T-helper 2 cell treated with Interferon-gamma antibody and Interleukin-4, amounts not matched to agents 100 ng/mL and 5 ng/mL, for 36 hours (primary cell): ENCODE measurements at regions not wholly inside any gene's neighbourhood (a gene's known extent, or its start where the extent isn't known, plus 50 kb on each side); places are given as distances from the start of the nearest gene placed in this dataset.

ENCODE experiments used
- intact Hi-C: fragments of 100-400 bp; cut with micrococcal nuclease; formaldehyde crosslinking; loops from one replicate; pipeline ENCODE4 v1.15.1; 2023

DNA sequence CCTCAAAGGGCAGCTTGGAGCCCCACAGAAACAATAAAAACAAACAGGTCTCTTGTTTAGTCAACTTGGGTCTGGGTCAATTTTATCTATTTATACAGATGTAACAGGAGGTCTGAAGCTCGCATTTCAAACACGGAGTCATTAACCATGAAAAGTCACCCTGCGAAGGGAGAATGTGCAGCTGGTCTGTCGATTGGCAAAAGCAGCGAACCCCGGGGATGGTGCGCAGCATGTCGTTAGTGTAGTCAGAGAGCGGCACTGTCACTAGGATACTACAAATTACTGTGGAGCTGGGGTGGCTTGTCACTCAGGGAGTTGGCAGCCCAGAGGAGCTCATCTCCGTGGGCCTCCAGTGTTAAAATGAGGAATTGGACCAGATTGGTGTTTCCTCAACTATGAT lies 190.4 kb upstream of the ARG1 start:
- intact Hi-C loops = no loop called here

DNA sequence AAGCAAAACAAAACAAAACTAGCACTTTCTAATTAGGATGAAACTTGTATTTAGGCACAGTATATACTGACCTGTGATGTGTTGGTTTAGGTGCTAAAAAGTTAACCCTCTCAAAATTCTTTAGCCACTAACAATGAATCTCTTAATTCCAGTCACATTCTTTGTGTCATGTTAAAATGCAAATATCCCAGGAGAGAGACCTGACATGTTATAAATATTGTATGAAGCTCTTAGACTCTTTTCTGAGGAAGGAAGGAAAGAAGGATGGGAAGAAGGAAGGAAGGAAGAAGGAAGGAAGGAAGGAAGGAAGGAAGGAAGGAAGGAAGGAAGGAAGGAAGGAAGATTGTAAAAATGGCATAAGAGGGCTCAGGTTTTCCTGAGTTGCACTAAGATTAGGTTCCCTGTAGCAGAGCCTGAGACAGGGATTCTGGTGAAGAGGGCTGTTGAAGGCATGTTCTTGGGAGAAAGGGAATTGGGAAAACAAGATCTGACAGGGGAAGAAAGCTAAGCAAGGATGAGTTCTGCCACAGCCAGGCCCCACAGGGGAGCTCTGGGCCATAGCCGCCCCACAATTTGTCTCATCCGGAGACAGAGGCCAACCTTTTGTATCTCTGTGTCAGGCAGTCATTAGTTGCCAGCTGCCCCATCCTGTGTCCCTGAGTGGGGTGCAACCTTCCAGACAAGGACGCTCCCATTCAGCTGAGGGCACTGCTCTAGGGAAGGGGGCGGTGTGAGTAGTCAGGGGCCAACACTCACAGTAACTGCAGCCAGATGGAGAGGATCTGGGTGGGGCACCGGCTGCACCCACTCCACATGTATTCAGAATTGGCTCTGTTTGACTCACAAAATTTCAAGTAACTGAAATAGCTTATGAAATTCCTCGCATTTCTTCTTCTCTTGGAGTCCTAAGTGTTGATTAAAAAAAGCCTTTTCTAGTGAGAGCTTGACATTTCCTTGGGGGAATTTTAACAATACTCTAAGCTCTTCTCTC lies 189.3 kb upstream of the ARG1 start:
- intact Hi-C loops = no loop called here

DNA sequence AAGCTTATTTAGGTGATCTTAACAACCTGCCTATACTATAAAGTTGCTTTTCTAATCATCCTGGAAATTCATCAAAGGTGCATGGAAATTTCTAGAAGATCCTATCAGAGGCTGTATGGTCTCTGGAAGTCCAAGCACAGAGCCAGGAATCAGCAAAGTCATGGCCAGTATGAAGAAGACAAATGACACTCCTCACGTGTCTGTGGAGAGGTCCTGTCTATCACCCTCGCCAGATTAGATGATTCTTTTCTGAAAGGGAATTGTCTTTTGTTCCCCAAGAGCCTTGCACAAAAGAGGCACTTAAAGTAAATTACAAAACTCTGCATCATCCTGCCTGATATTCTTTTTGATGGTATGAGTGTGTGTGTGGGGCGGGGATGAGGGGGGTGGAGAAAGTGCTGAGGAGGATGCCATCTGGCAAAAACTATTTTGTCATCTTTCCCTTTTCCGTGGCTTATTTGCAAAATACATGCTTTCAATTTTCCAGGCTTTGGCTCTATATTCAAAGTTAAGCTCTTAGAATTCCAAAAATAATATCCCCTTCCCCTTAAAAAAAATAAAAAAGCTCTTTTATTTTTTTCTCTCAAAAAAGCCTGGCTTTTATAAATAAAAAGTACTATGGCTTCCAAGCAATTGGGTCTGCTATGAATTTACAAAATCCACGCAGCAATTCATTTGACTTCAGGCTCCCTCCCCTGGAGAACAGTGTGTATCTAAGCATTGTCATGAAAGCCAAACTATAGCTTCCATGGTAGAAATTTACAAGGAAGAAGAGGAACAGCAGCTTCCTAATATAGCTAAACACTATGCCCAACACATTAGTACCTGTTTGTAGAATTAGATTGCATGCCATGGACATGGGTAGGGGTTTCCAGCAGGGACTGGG lies 185.2 kb upstream of the ARG1 start:
- intact Hi-C loops = no loop called here

DNA sequence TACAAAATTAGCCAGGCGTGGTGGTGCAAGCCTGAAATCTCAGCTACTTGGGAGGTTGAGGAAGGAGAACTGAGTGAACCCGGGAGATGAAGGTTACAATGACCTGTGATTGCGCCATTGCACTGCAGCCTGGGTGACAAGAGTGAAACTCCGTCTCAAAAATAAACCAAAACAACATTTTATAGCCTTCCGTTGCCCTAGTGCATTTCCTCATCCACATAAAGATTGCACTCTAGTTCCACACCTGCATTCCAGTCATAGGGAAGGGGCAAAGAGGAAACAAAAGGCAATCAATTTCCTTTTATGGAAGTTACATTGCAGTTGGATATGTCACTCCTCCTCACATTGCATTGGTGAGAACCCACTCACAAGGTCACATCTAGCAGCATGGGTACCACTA lies 182.7 kb upstream of the ARG1 start:
- intact Hi-C loops = no loop called here

DNA sequence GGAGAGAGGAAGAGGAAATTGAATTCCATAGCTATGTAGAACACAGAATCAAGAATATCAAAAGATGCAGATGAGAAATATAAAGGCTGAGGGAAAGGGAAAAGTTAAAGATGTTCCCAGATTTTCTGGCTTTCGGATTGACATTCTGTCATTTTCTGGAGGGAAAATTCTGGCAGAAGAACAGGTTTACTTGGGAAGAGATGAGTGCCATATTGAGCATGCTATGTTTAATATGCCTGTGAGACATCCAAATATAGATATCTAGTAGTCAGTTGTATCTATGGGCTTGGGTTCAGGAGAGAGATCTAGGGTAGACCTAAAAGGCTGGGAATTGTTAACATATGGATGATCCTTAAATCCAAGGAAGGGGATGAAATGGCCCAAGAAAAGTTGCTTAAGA lies 181.9 kb upstream of the ARG1 start:
- intact Hi-C loops = no loop called here

DNA sequence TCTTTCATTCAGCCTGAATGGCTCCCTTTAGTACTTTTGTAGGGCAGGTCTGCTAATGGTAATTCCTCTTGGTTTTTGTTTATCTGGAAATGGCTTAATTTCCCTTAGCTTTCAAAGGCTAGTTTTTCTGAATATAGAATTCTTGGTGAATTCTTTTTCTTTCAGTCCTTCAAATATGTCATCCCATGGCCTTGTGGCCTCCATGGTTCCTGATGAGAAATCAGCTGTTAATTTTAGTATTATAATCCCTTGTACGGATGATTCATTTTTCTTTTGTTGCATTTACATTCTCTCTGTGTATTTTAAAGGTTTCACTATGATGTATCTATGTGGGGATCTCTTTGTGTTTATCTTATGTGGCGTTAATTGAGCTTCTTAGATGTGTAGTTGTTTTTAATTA lies 179.6 kb upstream of the ARG1 start:
- intact Hi-C loops = no loop called here

DNA sequence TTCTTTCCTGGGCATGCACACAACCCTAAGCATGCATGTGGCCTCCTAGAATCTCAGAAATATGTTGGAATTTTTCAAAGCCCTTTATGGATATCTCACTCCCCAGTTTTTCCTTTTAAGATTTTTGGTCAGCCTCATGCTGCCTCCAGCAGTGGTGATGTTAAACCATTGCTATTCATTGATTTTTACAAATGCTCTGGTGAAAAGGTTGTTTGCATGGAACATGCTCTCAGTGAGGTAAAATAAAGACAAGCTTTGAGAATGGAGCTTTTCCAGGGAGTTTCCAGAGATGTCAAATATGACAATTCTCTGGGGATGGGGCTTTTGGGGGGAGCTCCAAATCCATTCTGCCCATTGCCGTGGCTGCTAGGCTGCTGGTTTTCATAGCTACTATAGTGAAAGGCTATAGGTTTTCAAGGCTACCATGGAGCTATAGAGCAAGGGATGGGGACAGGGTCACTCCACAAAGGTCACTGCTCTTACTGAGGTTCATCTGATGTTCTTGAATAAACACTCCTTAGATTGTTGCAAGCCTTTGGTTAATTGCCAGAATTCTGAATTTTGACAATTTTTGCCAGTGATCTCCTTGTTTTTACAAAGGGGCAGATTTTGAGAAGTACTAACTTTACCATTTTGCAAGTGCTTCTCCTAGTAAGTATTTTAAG lies 178.1 kb upstream of the ARG1 start:
- intact Hi-C loops = no loop called here

DNA sequence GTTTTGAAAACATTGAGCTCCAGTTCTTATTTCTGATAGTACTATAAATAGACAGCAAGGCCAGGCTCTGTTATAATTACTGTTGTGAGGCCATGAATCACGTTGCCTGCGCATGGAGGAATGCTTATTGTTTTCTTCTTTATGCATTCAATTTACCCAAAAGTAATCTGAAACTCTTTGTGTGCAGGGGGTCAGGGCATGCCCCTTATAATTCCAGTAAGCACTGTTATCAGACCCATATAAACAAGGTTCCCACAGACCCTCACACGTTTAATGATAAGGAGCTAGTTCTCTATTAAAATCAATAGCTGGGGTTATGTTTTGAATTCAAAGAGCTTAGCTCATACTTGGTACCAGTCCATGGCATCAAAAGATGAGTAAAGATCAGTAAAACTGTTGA lies 174.8 kb upstream of the ARG1 start:
- intact Hi-C loops = no loop called here

DNA sequence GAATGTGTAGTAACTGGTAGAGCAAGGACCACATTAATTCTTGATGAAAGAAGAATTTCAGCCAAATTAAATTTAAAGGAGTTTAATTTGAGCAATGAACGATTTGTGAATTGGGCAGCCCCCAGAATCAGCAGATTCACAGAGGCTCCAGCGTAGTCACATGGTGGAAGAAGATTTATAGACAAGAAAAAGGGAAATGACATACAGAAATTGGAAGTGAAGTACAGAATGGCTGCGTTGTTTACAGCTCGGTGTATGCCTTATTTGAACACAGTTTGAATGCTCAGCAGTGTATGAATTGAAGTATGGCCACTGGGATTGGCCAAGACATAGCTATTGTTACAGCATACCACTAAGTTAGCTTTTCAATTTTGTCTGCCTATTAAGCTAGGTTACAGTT lies 173.6 kb upstream of the ARG1 start:
- intact Hi-C loops = no loop called here

DNA sequence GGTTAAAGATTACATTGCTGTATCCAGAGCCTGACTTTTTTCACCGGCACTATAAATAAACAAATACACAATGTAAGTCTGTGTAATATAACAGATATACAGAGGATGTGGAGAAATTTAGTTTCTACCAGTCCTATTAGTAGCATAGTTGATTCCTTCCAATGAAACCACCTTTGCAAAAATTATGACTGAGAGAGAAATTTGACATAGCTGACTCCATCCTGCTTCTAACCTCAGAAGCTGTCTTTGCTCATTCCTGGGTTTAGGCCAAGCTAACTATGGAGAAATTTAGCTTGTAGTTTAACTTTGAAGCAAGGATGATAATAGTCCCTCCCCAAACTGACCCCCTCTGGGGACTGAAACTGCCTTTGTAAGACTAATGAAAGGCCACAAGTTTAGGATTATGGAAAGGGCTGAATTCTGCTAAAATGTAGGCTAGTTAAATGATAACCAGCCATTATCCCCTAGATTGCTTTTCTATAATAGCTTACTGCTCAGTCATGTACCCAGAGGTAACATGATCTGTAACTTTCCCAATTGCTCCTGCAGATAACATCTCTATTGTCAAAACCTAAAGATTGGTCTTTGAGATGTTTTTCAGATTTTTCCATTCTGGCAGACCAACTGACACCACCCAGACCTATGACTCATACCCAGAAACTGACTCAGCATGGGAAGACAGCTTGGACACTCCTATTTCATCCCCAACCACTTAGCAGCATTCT lies 172.8 kb upstream of the ARG1 start:
- intact Hi-C loops = no loop called here

DNA sequence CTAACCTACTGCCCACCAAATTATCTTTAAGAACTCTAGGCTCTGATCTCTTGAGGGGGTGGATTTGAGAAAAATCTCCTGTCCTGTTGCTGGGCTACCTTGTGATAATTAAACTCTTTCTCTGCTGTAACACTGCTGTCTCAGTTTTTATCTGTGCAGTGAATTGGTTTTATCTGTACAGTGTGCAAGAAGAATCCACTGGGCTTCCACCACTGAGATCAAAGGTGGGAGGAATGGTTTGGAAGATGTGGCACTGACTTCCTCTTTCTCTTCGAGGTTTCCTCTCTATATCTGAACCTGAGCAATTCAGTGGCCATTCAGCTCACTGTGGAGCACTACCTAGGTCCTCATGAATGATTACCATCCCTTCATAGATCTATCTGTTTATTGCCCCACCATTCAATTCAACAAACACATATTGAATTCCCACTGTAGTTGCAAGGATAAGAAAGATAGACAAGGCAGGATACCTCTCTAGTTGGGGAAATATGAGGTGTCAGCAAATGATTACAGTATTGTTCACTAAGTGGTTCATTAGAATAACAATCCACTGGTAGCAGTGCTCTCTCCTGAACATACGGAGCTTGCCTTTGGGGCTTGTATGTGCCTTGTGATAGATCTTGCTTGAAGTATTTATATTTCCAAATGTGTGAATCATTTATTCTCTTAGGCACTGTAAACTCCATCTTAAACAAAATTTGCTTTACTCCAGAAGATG lies 172.1 kb upstream of the ARG1 start:
- intact Hi-C loops = no loop called here

DNA sequence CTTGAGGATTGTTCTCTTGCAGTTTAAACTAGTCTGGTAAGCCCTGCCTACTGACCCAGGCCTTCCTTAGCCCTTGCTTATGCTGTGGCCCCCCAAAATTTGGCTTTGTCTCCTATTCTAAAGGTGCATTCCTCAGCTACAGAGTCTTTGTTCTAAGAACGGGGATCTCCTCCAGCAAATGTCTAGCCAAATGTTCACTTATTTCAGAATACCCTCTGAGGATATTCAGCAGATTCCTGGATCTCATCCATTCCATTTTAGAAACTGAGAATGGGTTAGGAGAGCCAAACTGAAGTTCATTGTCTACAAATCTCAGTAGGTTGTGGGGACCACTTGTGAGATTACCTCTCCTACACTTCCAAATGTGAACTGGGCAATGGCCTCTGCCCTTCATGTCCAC lies 164.2 kb upstream of the ARG1 start:
- intact Hi-C loops = no loop called here

DNA sequence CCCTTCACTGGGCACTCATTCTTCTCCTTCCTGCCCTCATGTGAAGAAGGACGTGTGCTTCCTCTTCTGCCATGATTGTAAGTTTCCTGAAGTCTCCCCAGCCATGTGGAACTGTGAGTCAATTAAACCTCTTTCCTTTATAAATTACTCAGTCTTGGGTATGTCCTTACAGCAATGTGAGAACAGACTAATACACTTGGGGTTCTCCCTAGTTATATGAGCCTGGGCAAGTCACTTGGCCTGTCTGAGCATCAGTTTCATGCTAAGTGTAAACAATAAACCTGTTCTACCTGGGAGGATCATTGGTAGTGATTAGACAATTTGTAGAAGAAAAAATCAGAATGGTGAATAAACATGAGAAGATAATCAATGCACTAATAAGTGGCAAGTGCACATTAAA lies 162.2 kb upstream of the ARG1 start:
- intact Hi-C loops = no loop called here

DNA sequence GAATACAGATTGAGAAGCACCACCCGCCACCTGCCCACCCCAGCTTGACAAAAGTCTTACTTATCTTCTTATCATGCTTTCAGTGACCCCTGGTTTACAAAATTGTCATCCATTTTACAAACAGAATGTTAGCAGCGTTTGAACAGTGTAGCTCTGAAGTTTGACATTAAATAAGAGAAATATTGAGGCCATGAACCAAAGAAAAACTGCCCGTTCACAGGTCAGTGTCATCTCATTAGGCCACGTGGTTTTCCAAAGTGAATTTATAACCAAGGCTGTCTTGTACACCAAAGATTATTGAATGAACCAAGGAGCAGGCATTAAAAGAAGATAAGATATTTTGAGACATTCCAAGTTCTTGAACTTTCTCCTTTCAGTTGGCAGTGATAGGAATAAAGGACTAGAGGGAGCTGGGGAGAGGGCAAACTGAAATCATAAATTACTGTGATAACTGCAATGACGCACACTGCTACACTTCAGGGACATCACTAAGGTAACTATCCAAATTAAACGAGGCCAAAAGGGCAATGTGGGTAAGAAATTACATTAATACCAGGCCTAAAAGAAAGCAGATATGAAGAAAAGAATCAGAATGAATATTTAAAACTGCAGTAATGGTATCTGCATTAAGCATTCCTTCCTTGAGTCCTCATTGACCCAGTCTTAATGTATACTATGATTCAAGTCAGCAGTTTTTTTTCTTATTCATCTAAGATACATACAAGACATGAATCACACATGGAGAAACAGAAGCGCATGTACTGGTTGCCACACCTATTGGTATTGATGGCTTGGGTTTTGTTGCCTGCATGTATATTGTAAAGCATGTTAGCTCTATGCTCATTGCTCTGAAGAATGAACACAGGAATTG lies 159.8 kb upstream of the ARG1 start:
- intact Hi-C loops = no loop called here

DNA sequence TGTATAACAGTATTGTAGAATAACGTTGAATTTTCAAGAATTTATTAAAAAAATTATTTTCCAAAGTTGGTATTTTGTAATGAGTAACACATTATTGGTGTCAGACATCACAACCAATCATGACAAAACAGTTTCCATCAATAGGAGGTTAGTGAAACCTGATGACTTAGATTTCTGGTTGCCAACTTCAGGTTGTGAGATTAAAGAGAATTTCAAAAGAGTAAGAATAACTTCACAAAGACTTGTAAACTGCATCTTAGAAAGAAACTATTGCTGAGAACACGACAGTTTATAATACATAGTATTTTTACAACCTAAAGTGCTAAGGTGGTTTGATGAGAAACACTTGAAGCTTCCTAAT lies 159.2 kb upstream of the ARG1 start:
- intact Hi-C loops = no loop called here

DNA sequence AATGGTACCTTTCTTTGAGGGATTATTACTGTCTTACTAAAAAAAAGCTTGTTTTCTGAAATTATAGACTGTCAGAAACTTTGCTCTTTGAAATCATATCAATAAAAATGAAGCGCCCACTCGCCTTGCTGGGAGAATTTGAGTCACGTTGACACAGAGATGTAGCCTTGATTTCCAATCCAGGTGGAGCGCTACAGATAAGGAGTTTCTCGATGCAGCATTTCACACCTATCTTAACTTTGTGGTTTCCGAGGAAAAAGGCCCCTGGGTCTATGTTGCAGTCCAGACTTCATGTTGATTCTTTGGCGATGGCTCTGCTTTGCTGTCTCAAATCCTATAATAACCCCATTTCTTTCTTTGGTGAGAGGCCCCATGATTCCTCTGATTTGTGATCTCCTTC lies 158.1 kb upstream of the ARG1 start:
- intact Hi-C loops = no loop called here

DNA sequence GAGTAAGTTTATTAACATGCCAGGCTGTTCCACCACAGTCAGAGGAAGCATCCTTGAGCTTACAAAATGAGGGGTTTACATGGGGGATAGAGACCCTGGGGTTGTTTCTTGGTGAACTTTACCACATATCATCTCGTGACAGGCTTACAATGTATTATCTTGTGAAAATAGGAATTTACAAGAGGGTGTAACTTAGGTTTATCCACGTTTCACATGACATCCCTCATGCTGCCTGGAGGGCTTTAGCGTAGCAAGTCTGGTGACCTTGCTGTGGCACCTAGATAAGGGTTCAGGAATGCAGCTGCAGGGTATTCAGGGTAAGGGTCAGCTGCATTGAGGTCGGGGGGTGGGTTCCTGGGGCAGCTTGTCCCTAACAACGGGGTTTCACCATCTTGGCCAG lies 154.6 kb upstream of the ARG1 start:
- intact Hi-C loops = no loop called here

DNA sequence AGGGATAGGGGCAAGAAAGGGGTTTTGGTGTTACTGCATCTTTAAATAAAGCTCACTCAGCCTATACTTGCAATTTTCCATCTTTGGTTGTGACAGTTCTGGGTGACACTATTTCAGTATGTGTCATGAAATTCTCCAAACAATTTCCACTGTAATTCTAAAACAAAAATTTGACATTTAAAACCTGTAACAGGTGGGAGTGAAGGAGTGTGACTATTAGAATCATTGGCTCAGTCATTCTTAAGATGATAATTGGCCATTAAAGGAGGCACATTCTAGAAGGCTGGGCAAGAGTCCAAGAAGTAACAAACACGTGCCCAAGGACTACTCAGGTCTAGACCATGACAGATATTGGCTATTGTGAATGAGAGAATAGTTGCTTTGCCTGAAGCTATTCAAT lies 153.3 kb upstream of the ARG1 start:
- intact Hi-C loops = no loop called here

DNA sequence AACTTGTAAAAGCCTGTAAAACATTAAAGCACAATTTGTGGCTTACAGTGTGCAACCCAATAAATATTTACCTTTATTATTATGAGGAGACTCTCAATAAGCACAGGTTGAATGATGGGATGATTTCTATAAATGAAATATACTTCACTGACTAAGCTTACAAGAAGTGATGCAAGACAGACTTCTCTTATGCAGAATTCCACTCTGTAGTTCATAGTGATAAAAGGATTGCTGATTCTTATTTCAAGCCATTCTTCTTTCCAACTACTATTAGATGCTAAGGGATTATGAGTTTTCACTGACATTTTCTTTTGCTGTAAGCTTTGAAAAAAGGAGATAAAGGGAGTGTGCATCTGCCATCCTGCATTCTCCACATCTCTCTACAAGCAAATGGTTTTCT lies 149.0 kb upstream of the ARG1 start:
- intact Hi-C loops = no loop called here

DNA sequence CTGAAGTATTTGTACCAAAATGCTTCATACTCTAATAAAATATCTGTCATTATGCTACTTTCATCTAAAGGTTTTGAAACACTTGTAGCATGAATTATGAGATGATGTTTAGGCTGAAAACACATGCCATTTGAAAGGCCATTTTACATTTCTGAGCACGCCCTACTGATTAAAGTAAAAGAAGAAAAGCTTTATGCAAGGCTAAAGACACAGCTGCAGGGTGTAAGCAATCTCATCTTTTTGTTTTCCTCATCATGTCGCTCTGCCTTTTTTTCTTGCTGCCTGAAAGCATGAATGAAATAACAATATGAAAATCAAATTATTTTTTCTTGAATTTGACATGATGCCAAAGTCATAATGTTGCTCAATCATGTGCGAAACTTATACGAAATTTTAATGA lies 148.6 kb upstream of the ARG1 start:
- intact Hi-C loops = no loop called here
